ENCODE measurements at regions not wholly inside any gene's neighbourhood (a gene's known extent, or its start where the extent isn't known, plus 50 kb on each side); places are given as distances from the start of the nearest gene placed in this dataset.
"Not testable (repeated sequence)": the region's sequence is repeated elsewhere in the genome, so short reads cannot be mapped to it uniquely, and the experiment has no call there.

GRCh38 chr9:752681-753200 is 88.8 kb upstream of the DMRT1 start:
- H3K4me3 ChIP-seq (ENCODE audit: low read depth, low read length) = no peak overlapping the region
- TF ChIP-seq CTCF (IDR thresholded peaks at IDR 0.05; ENCODE audit: low read depth, low read length) = no peak

- not testable (repeated sequence) for H3K4me3 ChIP-seq (ENCODE audit: low read depth, low read length)
Measured at GRCh38 chr9:753734-754133, 87.8 kb upstream of the DMRT1 start.

GRCh38 chr9:754150-754931 is 87.2 kb upstream of the DMRT1 start:
- H3K4me3 ChIP-seq (ENCODE audit: low read depth, low read length) = no peak overlapping the region
- no peak for TF ChIP-seq CTCF (IDR thresholded peaks at IDR 0.05; ENCODE audit: low read depth, low read length)

GRCh38 chr9:755454-756381 is 85.8 kb upstream of the DMRT1 start:
- TF ChIP-seq CTCF (IDR thresholded peaks at IDR 0.05; ENCODE audit: low read depth, low read length) = no peak
- no peak overlapping the region for H3K4me3 ChIP-seq (ENCODE audit: low read depth, low read length)

GRCh38 chr9:757246-757881 is 84.1 kb upstream of the DMRT1 start:
- TF ChIP-seq CTCF (IDR thresholded peaks at IDR 0.05; ENCODE audit: low read depth, low read length) = peak; percentile 65
- no peak overlapping the region for H3K4me3 ChIP-seq (ENCODE audit: low read depth, low read length)

- no peak for TF ChIP-seq CTCF (IDR thresholded peaks at IDR 0.05; ENCODE audit: low read depth, low read length)
- H3K4me3 ChIP-seq (ENCODE audit: low read depth, low read length) = no peak overlapping the region
Measured at GRCh38 chr9:758146-758545, 83.4 kb upstream of the DMRT1 start.

GRCh38 chr9:759541-759940 is 82.0 kb upstream of the DMRT1 start:
- H3K4me3 ChIP-seq (ENCODE audit: low read depth, low read length) = no peak overlapping the region
- TF ChIP-seq CTCF (IDR thresholded peaks at IDR 0.05; ENCODE audit: low read depth, low read length) = no peak
